HG03457 (cell line): ENCODE measurements at regions not wholly inside any gene's neighbourhood (a gene's known extent, or its start where the extent isn't known, plus 50 kb on each side); places are given as distances from the start of the nearest gene placed in this dataset.
"Not testable (repeated sequence)": the region's sequence is repeated elsewhere in the genome, so short reads cannot be mapped to it uniquely, and the experiment has no call there.

Source experiments
- ATAC-seq: cut with Tn5 transposase; IDR thresholded peaks from one replicate; pipeline ENCODE4 v1.9.1; 2021; ENCODE audit warnings: moderate number of reproducible peaks; ENCODE audit not compliant: unreplicated experiment

DNA sequence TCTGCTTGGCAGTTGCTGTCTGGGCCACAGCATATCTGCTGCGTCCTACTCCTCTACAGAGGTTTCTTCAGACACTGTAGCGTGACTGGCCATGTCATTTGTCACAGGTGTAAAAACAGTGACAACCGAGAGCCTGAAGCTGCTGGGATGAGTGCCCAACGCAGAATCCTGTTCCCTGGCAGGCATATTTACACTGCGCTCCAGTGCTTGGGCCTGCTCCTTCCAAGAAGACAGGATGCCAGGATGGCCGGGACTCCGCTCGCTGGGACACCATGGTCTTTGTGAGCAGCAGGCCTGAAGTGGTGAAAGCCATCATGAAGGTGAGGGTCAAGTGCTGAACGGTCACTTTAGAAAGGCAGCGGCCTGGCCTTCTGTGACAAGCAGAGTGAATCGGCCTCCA, 171.4 kb downstream of the EMP1 start:
- ATAC-seq, result no peak

DNA sequence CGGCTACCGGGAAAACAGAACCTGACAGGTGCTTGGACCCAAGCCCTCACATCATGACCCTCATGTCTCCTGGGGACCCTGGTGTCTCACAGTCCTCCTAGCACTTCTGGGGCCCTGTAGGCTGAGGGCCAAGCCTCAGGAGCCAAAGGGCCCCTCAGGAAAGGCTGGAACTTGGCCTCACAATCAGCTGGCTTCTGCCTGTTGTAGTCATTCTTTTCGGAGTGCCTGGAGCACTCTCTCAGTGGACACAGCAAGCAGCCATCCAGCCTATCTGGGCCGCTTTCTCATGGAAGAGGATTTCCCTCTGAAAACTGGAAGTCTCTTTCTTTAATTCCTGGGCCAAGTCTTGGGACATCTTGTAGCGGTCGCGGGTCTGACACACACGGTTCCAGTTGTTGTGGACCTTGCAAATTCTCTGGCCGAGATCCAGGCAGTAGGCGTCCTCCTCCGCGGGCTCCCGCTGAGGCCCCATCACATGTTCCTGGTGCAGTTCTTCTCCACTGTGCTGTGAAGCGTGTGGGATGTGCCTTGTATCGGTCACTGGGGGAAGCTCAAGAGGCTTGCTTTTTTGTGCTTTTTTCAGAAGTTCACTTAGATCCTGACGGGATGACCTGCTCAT, 169.3 kb downstream of the EMP1 start:
- no peak for ATAC-seq

DNA sequence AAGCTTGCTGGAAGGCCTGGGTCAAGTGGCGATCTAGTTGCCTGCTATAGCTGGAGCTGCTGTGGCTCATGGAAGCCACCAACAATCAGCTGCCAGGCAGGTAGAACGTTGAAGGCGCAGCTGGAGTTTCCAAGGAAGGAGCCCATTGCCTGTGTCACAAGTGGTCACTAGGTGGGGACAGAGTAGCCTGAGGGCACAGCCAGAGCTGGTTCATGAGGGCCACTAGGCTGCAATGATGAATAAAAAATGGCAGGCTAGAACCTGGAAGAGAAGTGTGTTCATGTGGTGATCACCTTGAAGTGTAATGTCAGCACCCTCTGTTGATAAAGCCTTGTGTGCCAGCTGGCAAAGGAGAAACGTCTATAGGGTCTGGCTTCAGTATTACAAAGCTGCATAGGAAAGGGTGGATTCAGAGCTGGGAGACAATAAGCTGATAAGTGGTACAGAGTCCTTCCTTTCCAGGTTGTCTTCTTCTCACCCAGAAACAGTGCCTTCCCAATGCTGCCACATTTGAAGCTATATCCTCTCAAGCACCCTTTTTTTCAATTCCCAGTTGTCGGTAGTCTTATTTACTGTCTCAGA, 165.8 kb downstream of the EMP1 start:
- ATAC-seq, result peak; percentile 90

DNA sequence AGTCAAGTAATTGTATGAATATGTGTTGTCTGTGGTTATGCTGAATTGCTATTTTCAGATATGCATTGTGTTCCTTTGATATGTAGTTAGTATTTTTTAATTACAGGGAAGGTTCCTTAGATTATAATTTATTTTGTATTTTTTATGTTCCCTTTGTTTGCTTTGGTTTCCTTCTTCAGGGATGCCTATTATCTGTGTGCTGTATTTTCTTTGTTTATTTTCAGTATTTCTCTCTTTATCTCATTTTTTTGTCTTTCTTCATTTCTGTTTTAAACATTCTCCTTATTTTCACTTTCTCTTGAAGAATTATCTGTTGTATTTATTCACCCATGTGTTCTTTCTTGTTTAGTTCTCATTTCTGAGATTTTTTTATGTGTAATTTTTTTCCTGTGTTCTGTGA, 163.1 kb downstream of the EMP1 start:
- no peak for ATAC-seq

DNA sequence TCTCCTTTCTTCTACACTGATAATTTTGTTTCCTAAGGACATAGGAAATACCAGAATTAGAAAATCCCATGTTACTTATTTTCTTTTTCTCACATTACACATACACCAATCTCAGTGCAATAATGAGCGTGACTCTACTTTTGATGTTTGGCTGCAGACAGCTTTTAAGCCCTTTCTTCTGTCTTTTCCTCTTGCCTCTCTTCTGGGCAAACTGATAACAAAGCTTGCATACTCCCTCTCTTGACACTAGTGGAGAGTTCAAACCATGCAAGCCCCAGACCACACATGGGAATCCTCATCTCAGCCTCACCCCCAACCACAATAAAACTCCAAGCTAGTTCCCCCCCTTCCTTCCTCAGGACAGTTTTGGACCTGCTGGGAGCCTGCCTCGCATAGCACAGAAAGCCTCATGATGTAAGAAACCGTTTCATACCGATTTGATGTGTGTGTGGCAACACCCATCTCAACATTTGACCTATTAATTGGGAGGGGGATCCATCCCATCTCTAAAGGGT, 161.9 kb downstream of the EMP1 start:
- no peak for ATAC-seq

DNA sequence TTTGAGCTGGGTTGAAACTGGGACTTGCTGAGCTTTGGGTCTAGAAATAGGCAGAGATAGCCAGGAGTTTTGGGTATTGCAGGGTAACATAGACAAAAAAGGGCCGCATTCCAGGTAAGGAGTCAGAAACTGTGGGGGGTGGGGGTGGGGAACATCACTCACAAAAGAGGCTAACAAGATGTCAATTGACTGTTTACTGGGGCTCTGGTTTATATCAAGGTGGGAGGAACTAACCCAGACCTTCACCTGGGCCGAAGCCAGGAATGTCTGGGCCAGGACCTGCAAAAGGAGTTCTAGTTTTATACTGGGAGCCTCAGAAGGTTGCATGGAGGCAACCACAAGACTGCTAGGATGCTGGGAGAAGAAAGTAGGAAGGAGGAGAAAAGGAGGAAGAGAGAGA, 154.4 kb downstream of the EMP1 start:
- no peak for ATAC-seq

DNA sequence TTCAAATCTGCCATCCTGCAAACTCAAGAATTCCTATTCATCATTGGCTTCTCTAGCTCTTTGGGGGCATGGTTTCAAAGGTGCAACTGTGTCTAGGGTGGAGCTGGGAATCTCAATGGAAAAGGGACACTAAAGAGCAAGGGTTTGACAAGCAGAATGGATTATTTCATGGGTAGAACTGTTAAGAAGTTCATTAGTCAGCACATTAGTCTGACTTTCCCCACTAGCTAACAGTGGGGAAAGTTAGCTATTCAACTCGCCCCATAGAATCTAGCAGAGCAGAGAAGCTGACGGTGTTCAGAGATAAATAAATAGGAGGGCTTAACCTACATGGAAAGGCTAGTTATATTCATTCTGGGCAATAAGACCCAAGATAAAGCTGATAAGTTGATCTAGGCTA, 153.9 kb downstream of the EMP1 start:
- no peak for ATAC-seq

DNA sequence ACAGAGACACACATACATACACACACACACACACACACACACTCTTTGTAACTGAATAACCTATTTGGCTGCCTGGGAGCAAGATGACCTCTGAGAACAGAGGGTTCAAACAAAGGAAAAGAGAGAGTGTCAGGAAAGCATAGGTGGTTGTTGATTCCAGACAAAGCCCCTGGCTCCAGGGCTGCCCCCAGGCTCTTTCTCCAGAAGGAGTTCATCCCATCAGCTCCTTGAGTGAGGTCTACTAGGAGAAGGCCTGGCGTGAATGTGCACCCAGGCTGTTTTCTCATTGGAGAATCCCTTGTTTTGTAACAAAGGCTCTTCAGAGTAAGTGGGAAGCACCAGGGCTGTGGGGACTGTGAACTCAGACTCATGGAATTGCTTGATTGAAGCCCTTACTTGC, 151.9 kb downstream of the EMP1 start:
- no peak for ATAC-seq

DNA sequence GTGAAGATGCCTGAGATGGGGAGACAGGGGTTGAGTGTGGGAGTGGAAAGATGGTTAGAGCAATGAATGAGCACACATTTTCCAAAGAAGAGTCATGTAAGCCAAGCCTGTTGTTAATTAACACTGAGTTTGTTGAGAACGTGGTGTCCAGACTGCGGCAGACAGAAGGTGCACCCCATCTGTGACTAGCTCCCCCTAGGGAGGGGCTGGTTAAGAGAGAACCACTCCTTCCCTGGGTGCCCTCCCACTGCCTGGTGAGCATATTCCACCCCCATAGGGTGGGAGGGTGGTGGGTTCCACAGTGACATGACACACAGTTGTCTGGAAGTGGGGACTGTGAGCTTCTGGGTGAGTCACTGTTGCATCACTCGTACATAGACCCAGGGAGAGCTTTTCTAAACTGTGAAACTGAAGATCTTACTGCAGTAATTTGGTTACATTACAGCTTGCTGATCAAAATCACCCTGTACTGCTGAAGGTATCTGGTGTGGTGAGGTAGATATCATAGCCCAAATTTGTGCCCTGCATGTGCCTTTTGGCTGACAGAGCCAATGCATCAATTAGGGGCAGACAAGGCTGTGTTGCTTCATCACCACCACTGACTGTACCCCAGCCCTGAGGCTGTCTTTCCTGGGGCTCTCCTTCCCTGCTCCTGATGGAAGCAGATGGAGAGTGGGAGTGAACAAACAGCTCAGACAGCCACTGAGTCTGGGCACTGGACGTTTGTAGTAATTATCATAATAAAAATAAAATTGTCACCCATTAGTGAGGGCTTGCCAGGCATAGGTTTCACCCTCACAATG, 150.9 kb downstream of the EMP1 start:
- ATAC-seq, result no peak

DNA sequence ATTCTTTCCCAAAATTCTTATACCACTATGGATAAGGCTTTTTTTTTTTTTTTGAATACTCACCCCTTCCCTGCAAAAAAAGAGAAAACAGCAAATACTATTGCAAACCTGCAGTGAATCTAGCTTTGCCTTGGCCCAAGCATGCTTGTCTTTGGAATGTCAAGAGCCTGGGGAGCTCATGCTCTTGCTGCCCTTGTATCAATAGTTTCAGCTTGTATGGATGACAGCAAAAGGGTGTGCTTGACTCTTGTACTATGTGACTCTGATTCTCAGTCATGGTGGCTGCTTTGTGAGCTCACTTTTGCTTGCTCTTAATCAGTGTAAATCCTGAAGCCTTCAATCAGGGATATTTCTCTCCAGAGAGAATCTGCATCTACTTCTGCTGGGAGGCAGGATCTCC, 149.2 kb downstream of the EMP1 start:
- no peak for ATAC-seq

DNA sequence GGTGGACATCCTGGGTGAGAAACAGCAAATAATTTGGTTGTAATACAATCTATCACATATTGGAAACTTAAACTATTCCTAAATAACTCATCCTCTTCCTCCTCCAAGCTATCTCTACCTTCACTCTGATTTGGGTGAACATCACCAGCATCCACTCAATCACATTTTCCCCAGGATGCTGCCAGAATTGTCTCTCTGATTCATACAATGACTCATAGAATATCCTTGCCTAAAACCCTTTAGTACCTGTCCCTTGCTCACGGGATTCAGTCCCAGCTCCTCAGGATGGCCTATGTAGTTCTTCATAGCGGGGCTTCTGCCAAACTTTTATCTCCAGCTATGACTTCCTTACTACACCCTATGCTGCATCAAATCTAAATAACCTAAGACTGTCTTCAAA, 146.8 kb downstream of the EMP1 start:
- ATAC-seq, result no peak

DNA sequence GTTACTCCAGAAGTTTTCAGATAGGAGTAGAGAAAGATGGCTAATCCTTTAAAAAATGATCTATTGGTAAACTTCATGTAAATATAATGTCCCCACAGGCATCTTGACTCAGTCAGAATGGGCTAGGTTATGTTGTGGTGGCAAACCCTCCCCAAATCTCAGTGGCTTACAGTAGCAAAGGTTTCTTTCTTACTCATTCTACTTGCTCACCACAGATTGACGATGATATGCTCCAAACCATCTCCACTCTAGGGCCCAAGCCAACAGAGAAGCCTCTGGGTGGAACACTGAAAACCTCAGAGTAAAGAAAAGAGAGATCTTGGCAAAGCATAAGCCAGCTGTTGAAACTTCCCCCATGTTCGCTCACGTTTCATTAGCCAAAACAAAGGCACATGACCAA, 146.4 kb downstream of the EMP1 start:
- ATAC-seq, result no peak

DNA sequence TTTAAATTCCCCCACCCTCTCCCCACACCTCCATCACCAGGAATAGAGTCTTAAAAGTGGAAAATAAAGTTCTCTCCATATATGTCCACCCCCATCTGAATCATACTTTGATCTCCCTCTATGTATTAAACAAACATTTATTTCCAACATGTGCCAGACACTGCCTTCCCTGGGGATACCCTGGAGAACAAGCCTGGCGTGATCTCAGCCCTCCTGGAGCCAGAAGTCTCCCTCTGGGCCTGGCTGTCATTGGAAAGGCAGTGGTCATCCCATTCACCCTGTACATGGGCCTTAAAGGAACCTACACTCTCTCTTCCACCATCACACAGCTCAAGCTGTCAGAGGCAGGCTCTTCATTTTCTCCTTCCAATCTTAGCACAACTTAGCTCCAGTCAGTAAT, 143.6 kb downstream of the EMP1 start:
- no peak for ATAC-seq

DNA sequence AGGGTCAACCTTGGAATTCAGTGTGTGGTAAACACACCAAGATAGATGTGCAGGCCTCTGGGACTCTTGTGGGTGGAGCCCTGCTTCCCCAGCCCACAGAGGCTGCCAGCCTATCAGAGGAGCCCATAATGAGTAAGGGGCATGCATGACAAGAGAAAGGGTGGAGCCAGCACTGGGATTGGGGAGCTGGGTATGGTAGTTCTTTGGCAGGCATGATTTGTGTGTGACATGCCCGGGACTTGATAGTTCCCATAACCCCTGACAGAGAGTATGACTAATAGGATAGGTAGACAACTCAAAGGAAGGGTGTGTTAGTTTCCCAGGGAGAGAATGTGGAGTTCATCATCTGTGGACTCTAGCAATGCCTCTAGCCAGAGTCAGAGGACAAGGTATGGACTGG, 143.0 kb downstream of the EMP1 start:
- ATAC-seq, result no peak

DNA sequence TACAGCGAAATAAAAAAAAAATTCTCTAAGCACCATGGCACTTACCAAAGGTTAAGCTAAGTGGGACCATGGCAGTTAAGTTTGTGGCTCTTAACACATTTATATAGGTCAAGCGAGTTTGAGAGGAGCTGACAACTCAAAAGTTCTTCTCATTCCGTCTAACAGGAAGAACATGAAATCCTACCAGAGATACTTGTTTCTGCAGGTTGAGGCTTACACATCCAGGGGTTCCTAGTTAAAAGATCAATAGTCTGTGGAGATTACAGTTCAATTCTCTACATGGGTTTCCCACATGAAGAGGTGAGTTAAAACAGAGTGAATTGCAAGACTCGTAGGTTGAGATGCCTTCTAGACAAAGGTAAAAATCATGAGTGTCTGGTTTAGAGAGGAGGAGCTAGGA, 142.6 kb downstream of the EMP1 start:
- no peak for ATAC-seq

DNA sequence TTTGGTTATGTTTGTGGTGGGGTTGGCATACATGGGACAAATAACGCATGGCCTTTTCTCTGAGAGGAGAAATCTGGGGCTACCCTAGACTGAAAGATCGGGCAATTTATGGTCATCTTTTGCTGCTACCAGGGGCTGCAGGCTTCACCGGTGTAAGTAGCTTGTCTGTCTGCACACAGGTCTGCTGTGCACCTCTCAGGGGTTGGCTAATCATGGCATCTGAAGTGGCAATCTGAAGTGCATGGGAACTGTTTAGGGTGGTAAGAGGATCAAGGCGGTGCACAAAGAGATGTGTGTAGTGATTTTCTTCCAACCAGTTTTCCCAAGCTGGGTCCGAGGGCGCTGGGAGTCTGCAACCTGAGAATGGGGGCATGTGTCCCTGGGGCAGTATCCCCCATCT, 141.3 kb downstream of the EMP1 start:
- ATAC-seq, result no peak

DNA sequence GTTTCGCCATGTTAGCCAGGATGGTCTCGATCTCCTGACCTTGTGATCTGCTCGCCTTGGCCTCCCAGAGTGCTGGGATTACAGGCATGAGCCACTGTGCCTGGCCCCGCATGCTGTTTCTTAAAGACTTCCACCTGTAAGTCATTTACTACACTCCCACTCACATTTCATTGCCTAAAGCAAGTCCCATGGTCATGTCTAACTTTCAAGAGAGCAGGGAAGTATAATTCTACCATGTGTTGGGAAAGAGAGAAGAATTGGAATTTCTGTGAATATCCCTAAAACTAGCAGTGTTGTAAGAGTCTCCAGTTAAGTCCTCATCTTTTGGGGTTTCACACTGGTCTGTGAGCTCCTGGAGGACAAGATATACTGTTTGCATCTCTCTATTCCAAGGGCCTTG, 139.7 kb downstream of the EMP1 start:
- no peak for ATAC-seq

DNA sequence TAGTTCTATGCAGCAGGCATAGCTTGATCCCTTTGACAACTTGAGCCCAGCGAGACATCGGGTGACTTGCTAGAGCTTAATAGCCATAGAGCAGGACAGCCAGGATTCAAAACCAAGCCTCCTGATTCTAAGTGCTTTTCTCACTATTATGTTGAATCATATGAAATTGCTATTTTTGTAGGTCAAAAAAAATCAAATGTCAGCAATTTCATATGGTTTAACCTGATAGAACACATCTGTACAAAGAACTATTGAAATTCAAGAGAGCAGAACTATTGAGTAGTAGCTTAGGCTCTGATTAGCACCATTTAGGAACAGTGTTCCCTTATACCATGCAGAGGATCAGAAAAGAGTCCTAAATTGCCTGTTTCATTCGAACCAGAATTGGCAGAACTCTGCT, 132.0 kb downstream of the EMP1 start:
- ATAC-seq, result no peak

DNA sequence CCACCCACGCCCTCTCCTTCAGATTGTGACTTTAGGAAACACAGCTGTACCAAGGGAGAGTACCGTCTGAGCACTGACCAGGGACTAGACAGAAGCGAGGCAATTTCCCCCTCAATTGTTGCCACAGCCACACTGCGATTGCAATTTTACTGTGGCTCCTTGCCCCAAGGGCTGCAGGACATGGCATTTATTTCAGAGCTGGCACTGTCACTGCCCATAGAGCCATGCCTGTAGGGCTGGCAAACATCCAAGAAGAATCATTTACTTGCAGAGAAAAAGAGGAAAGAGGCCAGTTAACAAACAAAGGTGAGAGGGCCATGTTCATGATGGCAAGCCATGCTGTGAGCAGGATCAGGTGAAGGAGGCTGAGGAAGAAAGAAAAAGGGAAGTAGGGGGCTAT, 129.6 kb downstream of the EMP1 start:
- no peak for ATAC-seq

DNA sequence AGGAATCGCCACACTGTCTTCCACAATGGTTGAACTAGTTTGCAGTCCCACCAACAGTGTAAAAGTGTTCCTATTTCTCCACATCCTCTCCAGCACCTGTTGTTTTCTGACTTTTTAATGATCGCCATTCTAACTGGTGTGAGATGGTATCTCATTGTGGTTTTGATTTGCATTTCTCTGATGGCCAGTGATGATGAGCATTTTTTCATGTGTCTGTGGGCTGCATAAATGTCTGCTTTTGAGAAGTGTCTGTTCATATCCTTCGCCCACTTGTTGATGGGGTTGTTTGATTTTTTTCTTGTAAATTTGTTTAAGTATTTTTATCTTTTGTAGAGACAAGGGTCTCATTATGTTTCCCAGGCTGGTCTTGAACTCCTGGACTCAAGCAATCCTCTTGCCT, 128.5 kb downstream of the EMP1 start:
- not testable (repeated sequence) for ATAC-seq

DNA sequence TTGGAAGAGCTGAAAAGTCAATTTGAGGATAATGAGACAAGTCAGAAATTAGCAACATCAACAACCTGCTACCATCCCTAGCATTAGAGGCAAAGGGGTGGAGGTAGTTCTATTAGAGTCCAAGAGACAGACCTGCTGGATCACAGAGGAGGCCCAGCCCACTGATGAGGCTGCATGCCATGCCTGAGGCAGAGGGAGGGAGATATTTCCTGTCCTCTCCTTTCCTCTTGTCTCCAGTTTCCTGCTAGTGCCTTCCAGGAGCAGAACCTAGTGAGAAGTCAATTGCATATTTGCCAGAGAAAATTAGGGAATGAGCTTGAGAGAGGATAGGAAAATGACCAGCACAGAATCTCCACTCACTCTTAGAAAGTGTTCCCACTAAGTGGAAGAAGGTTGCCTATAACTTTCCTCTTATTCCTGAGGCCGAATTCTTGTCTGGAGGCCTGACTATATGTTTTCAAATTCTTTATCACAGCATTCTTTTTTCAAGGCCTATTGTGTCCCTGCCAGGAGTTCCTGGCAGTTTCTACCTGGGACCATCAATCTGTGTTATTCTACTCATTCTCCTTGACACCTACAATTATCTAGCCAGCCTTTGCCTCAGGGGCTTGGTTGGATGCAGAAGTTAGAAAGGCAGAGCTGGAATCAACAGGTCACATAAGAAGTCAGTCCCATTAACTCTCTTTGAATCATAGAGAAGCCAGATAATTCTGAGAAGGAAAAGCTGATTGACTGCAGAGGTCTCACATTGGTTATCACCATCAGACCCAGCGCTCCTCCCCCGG, 121.9 kb downstream of the EMP1 start:
- no peak for ATAC-seq
